Panc1 (cell line): ENCODE measurements at regions not wholly inside any gene's neighbourhood (a gene's known extent, or its start where the extent isn't known, plus 50 kb on each side); places are given as distances from the start of the nearest gene placed in this dataset.

Experiments
- ATAC-seq: fragments of 200-7000 bp; cut with Tn5 transposase; 2 replicates; pipeline ENCODE4 v1.9.1; 2020; ENCODE audit warnings: mild to moderate bottlenecking, moderate library complexity
- BruUV-seq: library from RNA; stranded (reverse); fragments of 400-500 nt; replicated peaks from 2 replicates; lab custom pipeline; 2021; lab: Mats Ljungman, UMichigan
- CTCF ChIA-PET: fragments of 300-600 bp; sonication (Branson Sonifier 250); formaldehyde crosslinking; loops from one replicate; lab custom pipeline; 2022; ENCODE audit warnings: antibody characterized with exemption; lab: Charles Lee
- POLR2A ChIA-PET: fragments of 300-600 bp; sonication (Branson Sonifier 250); formaldehyde crosslinking; loops from one replicate; lab custom pipeline; 2022; ENCODE audit warnings: antibody characterized with exemption; lab: Charles Lee
- DNase-seq: peaks from one replicate; pipeline ENCODE4 v3.0.0-alpha.2; 2010; ENCODE audit warnings: low read depth, low spot score
- H3K27ac ChIP-seq: 2 replicates; pipeline ENCODE4 v1.5.1; 2011; ENCODE audit warnings: mild to moderate bottlenecking, low read length, inconsistent platforms
- H3K27me3 ChIP-seq: fragments of 200-500 bp; sonication (Bioruptor generic); 2 replicates; pipeline ENCODE4 v1.6.0; 2014; ENCODE audit warnings: low read length, inconsistent platforms; ENCODE audit not compliant: control insufficient read depth, insufficient read depth
- H3K36me3 ChIP-seq: fragments of 200-500 bp; sonication (Bioruptor generic); 2 replicates; pipeline ENCODE4 v1.5.1; 2014; ENCODE audit warnings: inconsistent platforms, mild to moderate bottlenecking, low read length, moderate library complexity; ENCODE audit not compliant: control insufficient read depth, insufficient read depth
- H3K4me1 ChIP-seq: 2 replicates; pipeline ENCODE4 v1.5.1; 2011; ENCODE audit warnings: inconsistent platforms, mild to moderate bottlenecking, low read length, moderate library complexity; ENCODE audit not compliant: control insufficient read depth, insufficient read depth
- H3K4me3 ChIP-seq, 2 experiments: 2 replicates each; pipeline ENCODE4 v1.5.1; 2011 to 2012; ENCODE audit warnings: low read depth in 2 of 2, low read length in 2 of 2, mild to moderate bottlenecking in 2 of 2, inconsistent platforms in 1 of 2, moderate library complexity in 1 of 2
- H3K9me3 ChIP-seq: fragments of 200-500 bp; sonication (Bioruptor generic); 2 replicates; pipeline ENCODE4 v1.5.1; 2014; ENCODE audit warnings: low read depth, mild to moderate bottlenecking, inconsistent platforms, low read length, moderate library complexity; ENCODE audit not compliant: control insufficient read depth, insufficient read depth
- CTCF ChIP-seq: fragments of 450-650 bp; IDR thresholded peaks from 2 replicates; pipeline ENCODE4 v1.5.1; 2017; ENCODE audit warnings: mild to moderate bottlenecking
- POLR2AphosphoS5 ChIP-seq: IDR thresholded peaks from 2 replicates; pipeline ENCODE4 v1.6.1; 2012; ENCODE audit warnings: mild to moderate bottlenecking, low read depth, low read length, moderate library complexity
- REST ChIP-seq, 2 experiments: IDR thresholded peaks; 2 replicates each; pipeline ENCODE4 v1.6.1; 2011 to 2012; ENCODE audit warnings: low read depth in 2 of 2, control low read depth in 1 of 2, low read length in 1 of 2, mild to moderate bottlenecking in 1 of 2, moderate library complexity in 1 of 2; ENCODE audit not compliant: insufficient read depth in 1 of 2
- SIN3A ChIP-seq: IDR thresholded peaks from 2 replicates; pipeline ENCODE4 v1.6.1; 2012; ENCODE audit warnings: low read depth, mild to moderate bottlenecking, low read length, moderate library complexity, borderline replicate concordance; ENCODE audit not compliant: insufficient read depth
- TCF7L2 ChIP-seq: IDR thresholded peaks from 2 replicates; pipeline ENCODE4 v1.6.1; 2011; ENCODE audit warnings: mild to moderate bottlenecking, low read depth, low read length, inconsistent platforms
- in situ Hi-C: cut with HindIII; loops from 2 replicates; pipeline ENCODE4 v1.10.0; 2016; ENCODE audit warnings: low sequenced_read_pairs, low pct_unique_long_range_greater_than_20kb
- intact Hi-C: fragments of 100-400 bp; cut with micrococcal nuclease; formaldehyde crosslinking; loops from one replicate; pipeline ENCODE4 v1.10.0; 2022; ENCODE audit not compliant: unreplicated experiment

GRCh38 chr18:73315381-73315780, 447.6 kb upstream of the NETO1 start:
- no TSS peak for BruUV-seq
- no peak for TF ChIP-seq CTCF
- TF ChIP-seq REST (IDR thresholded peaks at IDR 0.05; ENCODE audit: insufficient read depth in 1 of 2, low read depth in 2 of 2, low read length in 1 of 2), result no peak
- no peak for TF ChIP-seq SIN3A
- TF ChIP-seq POLR2AphosphoS5, result no peak
- no peak for TF ChIP-seq TCF7L2
- no peak overlapping the region for H3K27ac ChIP-seq
- DNase-seq, result no peak
- in situ Hi-C loops (no loop called here), intact Hi-C loops (no loop called here)
- ATAC-seq, result no peak
- no peak overlapping the region for H3K4me3 ChIP-seq
- ChIA-PET POLR2A (no interaction called here), CTCF (no interaction called here)
- H3K9me3 ChIP-seq, result no peaks in the 10 kb centered on the region
- no peaks in the 10 kb centered on the region for H3K27me3 ChIP-seq
- H3K36me3 ChIP-seq, result no peaks in the 10 kb centered on the region
- no peaks in the 10 kb centered on the region for H3K4me1 ChIP-seq

- H3K4me1 ChIP-seq, result no peaks in the 10 kb centered on the region
- no peak overlapping the region for H3K4me3 ChIP-seq
- H3K36me3 ChIP-seq, result no peaks in the 10 kb centered on the region
- in situ Hi-C loops (no loop called here), intact Hi-C loops (no loop called here)
- H3K9me3 ChIP-seq, result no peaks in the 10 kb centered on the region
- DNase-seq (no peak), ATAC-seq (no peak)
- POLR2A ChIA-PET, result no interaction called here
- BruUV-seq, result no TSS peak
- no peak overlapping the region for H3K27ac ChIP-seq
- TF ChIP-seq TCF7L2 (no peak), POLR2AphosphoS5 (no peak), SIN3A (no peak), CTCF (no peak), REST (IDR thresholded peaks at IDR 0.05; ENCODE audit: insufficient read depth in 1 of 2, low read depth in 2 of 2, low read length in 1 of 2) (no peak)
- CTCF ChIA-PET, result no interaction called here
- no peaks in the 10 kb centered on the region for H3K27me3 ChIP-seq
Measured at GRCh38 chr18:73313476-73313875, 445.7 kb upstream of the NETO1 start.
